Coronary artery (tissue), 2 donors: ENCODE measurements at regions not wholly inside any gene's neighbourhood (a gene's known extent, or its start where the extent isn't known, plus 50 kb on each side); places are given as distances from the start of the nearest gene placed in this dataset.
"Not testable (repeated sequence)": the region's sequence is repeated elsewhere in the genome, so short reads cannot be mapped to it uniquely, and the experiment has no call there.

Experiments used
- DNase-seq: peaks from one replicate; pipeline ENCODE4 v3.0.0-alpha.2; 2017; ENCODE audit warnings: low spot score
- H3K27ac ChIP-seq, 2 donors: fragments of 200-600 bp; sonication (generic); one replicate each; pipeline ENCODE4 v1.5.1; 2016 to 2019
- H3K4me3 ChIP-seq: fragments of 200-600 bp; sonication (generic); 2 replicates; pipeline ENCODE4 v1.5.1; 2016; ENCODE audit warnings: mild to moderate bottlenecking, moderate library complexity
- TF ChIP-seq, protein P1 (sequence below): fragments of 200-600 bp; sonication (generic); IDR thresholded peaks from one replicate; pipeline ENCODE4 v1.5.1; 2019; ENCODE audit warnings: antibody characterized with exemption

DNA sequence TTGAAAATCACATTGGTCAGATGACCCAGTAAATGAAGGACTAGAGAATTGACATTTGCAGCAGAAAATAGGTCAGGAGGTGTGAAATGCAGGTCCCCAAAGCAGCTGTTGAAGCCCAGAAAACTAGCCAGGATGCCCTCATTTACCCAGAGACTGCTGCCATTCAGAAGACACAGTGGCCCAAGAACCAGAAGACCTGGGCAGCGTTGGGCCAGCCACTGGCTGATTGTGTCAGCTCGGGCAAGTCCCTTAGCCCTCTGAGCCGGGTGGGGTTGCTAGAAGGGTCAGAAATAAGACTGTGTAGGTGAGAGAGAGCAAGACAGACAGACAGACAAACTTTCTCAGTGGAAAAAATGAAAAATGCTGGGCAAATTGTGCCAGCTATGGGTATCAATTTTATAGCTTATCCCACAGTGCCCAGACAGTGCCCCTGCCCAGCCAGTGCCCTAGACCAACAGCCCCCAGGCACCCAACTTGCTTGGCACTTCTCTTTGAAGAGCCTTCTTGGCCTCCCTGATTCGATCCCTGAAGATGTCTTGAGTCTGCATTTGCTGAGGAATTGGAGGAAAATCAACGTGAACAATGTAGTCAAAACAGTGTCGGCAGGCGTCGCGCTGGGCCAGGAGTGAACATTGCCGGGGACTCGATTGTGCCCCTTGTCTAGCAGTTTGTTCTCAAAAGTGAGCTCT, 198.3 kb downstream of the MN1 start:
- no peak for DNase-seq
- H3K27ac ChIP-seq: peak overlapping the region; percentile 41 to 82
- H3K4me3 ChIP-seq: peak overlapping the region; percentile 33
- TF ChIP-seq, protein P1, sequence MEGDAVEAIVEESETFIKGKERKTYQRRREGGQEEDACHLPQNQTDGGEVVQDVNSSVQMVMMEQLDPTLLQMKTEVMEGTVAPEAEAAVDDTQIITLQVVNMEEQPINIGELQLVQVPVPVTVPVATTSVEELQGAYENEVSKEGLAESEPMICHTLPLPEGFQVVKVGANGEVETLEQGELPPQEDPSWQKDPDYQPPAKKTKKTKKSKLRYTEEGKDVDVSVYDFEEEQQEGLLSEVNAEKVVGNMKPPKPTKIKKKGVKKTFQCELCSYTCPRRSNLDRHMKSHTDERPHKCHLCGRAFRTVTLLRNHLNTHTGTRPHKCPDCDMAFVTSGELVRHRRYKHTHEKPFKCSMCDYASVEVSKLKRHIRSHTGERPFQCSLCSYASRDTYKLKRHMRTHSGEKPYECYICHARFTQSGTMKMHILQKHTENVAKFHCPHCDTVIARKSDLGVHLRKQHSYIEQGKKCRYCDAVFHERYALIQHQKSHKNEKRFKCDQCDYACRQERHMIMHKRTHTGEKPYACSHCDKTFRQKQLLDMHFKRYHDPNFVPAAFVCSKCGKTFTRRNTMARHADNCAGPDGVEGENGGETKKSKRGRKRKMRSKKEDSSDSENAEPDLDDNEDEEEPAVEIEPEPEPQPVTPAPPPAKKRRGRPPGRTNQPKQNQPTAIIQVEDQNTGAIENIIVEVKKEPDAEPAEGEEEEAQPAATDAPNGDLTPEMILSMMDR: no peak

DNA sequence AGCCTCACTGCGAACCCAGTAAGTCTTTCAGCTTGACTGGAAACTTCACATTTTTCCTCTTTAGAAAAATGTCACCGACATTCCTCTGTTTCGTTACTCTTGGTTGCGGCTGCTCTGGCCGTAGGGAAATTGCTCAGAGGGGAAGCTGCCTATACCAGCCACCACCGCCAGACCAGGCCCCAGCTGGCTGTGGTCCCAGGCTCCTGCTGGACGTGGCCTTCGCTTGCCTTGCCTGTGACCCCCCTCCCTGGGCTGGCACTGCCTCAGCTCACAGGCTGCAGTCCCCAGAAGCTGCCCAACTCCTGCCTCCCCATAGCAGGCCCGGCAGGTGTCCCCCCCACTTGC, 197.8 kb downstream of the MN1 start:
- no peak for DNase-seq
- peak overlapping the region; percentile 41 to 82 for H3K27ac ChIP-seq

DNA sequence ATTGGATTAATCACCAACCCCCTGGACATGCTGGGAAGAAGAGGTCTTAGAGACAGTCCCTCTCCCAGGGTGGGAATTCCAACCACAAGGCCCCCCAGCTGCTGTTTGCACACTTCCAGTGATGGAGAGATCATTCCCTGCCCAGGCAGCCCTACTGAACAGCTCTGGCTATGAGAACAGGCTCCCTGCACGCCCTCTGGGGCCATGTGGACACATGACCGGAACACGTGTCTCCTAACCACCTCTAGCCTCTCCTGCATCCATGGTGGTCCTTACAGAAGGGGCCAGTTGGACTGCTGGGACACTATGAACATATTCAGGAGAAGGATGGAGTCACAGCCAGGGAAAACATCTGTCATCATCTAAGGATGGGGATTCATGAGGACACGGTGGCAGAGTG, 196.2 kb downstream of the MN1 start:
- TF ChIP-seq, protein P1: no peak
- no peak for DNase-seq
- H3K27ac ChIP-seq: no peak overlapping the region

More for the DNA sequence above, 197.8 kb downstream of the MN1 start:
- TF ChIP-seq, protein P1: no peak
- peak overlapping the region; percentile 33 for H3K4me3 ChIP-seq

DNA sequence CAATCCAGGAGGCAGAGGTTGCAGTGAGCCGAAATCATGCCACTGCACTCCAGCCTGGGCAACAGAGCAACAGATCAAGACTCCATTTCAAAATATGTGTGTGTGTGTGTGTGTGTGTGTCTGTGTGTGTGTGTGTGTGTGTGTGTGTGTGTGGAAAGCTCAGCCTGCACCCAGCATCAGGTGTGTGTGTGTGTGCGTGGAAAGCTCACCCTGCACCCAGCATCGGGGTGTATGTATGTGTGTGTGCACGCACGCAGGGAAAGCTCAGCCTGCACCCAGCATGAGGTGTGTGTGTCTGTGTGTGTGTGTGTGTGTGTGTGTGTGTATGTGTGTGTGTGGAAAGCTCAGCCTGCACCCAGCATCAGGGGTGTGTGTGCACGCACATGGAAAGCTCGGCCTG, 193.8 kb downstream of the MN1 start:
- not testable (repeated sequence) for H3K4me3 ChIP-seq, H3K27ac ChIP-seq, DNase-seq

More for the DNA sequence above, 196.2 kb downstream of the MN1 start:
- no peak overlapping the region for H3K4me3 ChIP-seq

DNA sequence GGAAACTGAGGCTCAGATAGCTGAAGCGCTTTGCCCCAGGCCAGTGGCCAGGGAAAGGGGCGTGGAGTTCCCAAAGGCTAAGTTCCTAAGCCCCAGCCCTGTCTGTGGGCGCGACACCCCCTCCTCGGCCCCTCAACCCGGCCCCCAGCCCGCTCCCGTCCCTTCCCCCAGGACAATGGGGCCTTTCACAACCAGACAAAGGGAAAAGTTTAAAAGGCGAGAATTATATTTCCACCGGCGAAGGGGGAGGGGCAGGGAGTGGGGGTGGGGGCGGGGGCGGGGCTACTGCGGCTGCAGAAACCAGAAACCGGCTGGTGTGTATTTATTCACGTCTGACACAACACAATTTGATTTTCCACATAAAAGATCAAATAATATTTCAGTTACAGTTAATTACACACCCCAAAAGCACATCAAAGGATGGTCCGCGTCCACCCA, 192.1 kb downstream of the MN1 start:
- TF ChIP-seq, protein P1: no peak
- no peak overlapping the region for H3K27ac ChIP-seq
- no peak overlapping the region for H3K4me3 ChIP-seq
- DNase-seq: no peak

DNA sequence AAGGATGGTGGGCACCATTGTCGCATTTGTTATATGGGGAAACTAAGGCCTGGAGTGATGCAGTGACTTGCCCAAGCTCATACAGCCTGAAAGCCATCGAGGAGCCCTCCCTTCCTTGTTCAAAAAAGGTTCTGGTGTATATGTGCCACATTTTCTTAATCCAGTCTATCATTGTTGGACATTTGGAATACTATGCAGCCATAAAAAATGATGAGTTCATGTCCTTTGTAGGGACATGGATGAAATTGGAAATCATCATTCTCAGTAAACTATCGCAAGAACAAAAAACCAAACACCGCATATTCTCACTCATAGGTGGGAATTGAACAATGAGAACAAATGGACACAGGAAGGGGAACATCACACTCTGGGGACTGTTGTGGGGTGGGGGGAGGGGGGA, 191.4 kb downstream of the MN1 start:
- H3K4me3 ChIP-seq, H3K27ac ChIP-seq, DNase-seq: not testable (repeated sequence)

DNA sequence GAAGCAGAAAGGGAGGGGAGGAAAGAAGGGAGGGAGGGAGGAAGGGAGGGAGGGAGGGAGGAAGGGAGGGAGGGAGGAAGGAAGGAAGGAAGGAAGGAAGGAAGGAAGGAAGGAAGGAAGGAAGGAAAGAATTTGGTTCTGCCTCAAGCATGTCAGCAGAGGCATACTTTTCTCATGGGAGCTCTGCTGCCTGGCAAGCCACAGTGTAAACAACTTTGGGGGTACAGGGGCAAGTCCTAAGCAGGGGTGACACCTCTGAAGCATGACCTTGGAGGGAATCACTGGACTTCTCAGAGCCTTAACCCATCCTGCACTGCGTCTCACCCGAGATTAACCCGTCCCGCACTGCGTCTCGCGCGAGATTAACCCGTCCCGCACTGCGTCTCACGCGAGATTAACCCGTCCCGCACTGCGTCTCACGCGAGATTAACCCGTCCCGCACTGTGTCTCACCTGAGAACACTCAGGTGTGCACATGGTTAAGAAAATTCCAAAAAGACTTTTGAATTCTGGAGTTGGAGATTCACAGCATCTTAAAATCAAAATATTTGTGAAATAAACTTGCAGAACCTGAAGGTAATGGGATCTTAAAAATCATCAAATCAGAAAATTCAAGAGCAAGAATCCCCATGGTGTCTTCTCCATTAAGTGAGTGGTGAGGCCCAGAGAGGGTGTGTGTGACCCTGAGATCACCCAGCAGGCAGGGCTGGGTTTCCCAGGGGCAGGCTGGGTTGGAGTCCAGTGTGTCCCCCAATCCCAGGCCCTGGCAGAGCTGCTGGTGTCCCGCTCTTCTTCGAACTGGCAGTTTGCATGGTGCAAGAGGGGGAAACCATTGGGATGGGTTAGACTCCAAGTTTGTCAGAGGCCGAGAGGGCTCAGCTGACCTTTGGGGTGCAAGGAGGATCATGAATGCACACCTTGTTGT, 190.4 kb downstream of the MN1 start:
- DNase-seq: no peak
- no peak overlapping the region for H3K4me3 ChIP-seq
- TF ChIP-seq, protein P1: no peak
- H3K27ac ChIP-seq: no peak overlapping the region

DNA sequence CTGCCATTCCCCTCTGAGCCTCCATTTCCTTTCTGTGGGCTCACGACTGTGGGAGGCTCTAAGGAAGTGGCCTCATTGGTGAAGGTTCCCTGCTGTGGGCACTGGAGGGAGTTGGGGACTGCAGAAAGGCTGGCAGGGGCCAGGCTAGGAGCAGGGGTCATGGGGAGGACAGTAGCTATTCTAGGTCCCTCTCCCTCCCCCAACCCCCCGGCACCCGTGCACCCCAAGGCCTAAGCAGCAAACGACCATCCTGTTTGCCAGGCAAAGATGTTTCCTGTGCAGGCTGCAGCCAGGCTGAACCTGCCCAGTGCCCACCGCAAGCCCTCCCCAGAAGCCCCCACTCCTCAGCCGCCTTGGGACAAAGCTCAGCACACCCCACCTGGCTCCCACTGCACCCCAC, 189.4 kb downstream of the MN1 start:
- no peak for DNase-seq
- H3K27ac ChIP-seq: no peak overlapping the region
- TF ChIP-seq, protein P1: no peak
- no peak overlapping the region for H3K4me3 ChIP-seq
